GM23338 (cell line): ENCODE measurements at regions not wholly inside any gene's neighbourhood (a gene's known extent, or its start where the extent isn't known, plus 50 kb on each side); places are given as distances from the start of the nearest gene placed in this dataset.

Experiments used
- ATAC-seq: fragments of 200-7000 bp; cut with Tn5 transposase; 3 replicates; pipeline ENCODE4 v1.9.1; 2020
- DNase-seq: peaks from one replicate; pipeline ENCODE4 v3.0.0-alpha.2; 2015; ENCODE audit warnings: low spot score
- H2AFZ ChIP-seq: fragments of 200-600 bp; sonication (generic); 2 replicates; pipeline ENCODE4 v1.8.0; 2016; ENCODE audit warnings: antibody characterized with exemption, mild to moderate bottlenecking, moderate library complexity
- H3F3A ChIP-seq: fragments of 200-600 bp; sonication (generic); replicated peaks from 2 replicates; pipeline ENCODE4 v1.8.0; 2017; ENCODE audit warnings: antibody characterized with exemption, mixed run types, low read depth
- H3K27ac ChIP-seq: fragments of 200-600 bp; sonication (generic); 2 replicates; pipeline ENCODE4 v1.6.1; 2016; ENCODE audit warnings: low read depth
- H3K27me3 ChIP-seq: fragments of 200-600 bp; sonication (generic); 2 replicates; pipeline ENCODE4 v1.8.0; 2016; ENCODE audit warnings: mild to moderate bottlenecking, mixed run types, moderate library complexity; ENCODE audit not compliant: insufficient read depth
- H3K36me3 ChIP-seq: fragments of 200-600 bp; sonication (generic); 2 replicates; pipeline ENCODE4 v1.8.0; 2016; ENCODE audit warnings: mild to moderate bottlenecking; ENCODE audit not compliant: insufficient read depth
- H3K4me1 ChIP-seq: fragments of 200-600 bp; sonication (generic); 2 replicates; pipeline ENCODE4 v1.8.0; 2016; ENCODE audit warnings: mild to moderate bottlenecking, moderate library complexity; ENCODE audit not compliant: insufficient read depth
- H3K4me2 ChIP-seq: fragments of 200-600 bp; sonication (generic); 2 replicates; pipeline ENCODE4 v1.7.1; 2017; ENCODE audit warnings: mixed run types
- H3K4me3 ChIP-seq: fragments of 200-600 bp; sonication (generic); 2 replicates; pipeline ENCODE4 v1.6.1; 2016; ENCODE audit warnings: mixed run types
- H3K79me2 ChIP-seq: fragments of 200-600 bp; sonication (generic); replicated peaks from 2 replicates; pipeline ENCODE4 v1.8.0; 2017; ENCODE audit warnings: mild to moderate bottlenecking; ENCODE audit not compliant: insufficient read depth
- H3K9me2 ChIP-seq: fragments of 200-600 bp; sonication (generic); 2 replicates; pipeline ENCODE4 v1.8.0; 2017; ENCODE audit not compliant: insufficient read depth
- H4K20me1 ChIP-seq: fragments of 200-600 bp; sonication (generic); replicated peaks from 2 replicates; pipeline ENCODE4 v1.8.0; 2017; ENCODE audit warnings: mild to moderate bottlenecking; ENCODE audit not compliant: insufficient read depth
- H3K27ac Mint-ChIP-seq: 2 replicates; pipeline ENCODE4 v1.8.0; 2020; ENCODE audit warnings: inconsistent platforms, mild to moderate bottlenecking, moderate library complexity, mixed read lengths
- H3K27me3 Mint-ChIP-seq: 3 replicates; pipeline ENCODE4 v1.8.0; 2022; ENCODE audit warnings: low read depth, mild to moderate bottlenecking, moderate library complexity, mixed read lengths, inconsistent platforms; ENCODE audit not compliant: insufficient read depth, poor library complexity
- H3K36me3 Mint-ChIP-seq: 3 replicates; pipeline ENCODE4 v1.8.0; 2021; ENCODE audit warnings: low read depth, mild to moderate bottlenecking, inconsistent platforms, moderate library complexity, mixed read lengths
- H3K4me1 Mint-ChIP-seq: 3 replicates; pipeline ENCODE4 v1.8.0; 2020; ENCODE audit warnings: mild to moderate bottlenecking, inconsistent platforms, mixed read lengths
- H3K4me3 Mint-ChIP-seq: 3 replicates; pipeline ENCODE4 v1.8.0; 2021; ENCODE audit warnings: moderate library complexity, mild to moderate bottlenecking, inconsistent platforms, mixed read lengths
- H3K9me3 Mint-ChIP-seq: 3 replicates; pipeline ENCODE4 v1.8.0; 2020; ENCODE audit warnings: moderate library complexity, mild to moderate bottlenecking, inconsistent platforms, mixed read lengths
- ETS1 ChIP-seq: IDR thresholded peaks from 2 replicates; pipeline ENCODE4 v1.6.1; 2016; ENCODE audit warnings: antibody characterized with exemption
- EZH2phosphoT487 ChIP-seq: fragments of 200-600 bp; sonication (generic); IDR thresholded peaks from one replicate; pipeline ENCODE4 v1.8.1; 2018; ENCODE audit warnings: antibody characterized with exemption; ENCODE audit not compliant: unreplicated experiment
- JUNB ChIP-seq: IDR thresholded peaks from one replicate; pipeline ENCODE4 v1.6.1; 2016; ENCODE audit warnings: antibody characterized with exemption; ENCODE audit not compliant: unreplicated experiment
- POLR2AphosphoS5 ChIP-seq: IDR thresholded peaks from 2 replicates; pipeline ENCODE4 v1.6.1; 2016; ENCODE audit warnings: antibody characterized with exemption, low read depth
- REST ChIP-seq: IDR thresholded peaks from one replicate; pipeline ENCODE4 v1.6.1; 2018; ENCODE audit warnings: antibody characterized with exemption; ENCODE audit not compliant: unreplicated experiment
- STAT1 ChIP-seq: IDR thresholded peaks from one replicate; pipeline ENCODE4 v1.6.1; 2016; ENCODE audit warnings: antibody characterized with exemption; ENCODE audit not compliant: unreplicated experiment
- ZNF114 ChIP-seq: fragments of 250-450 bp; sonication (Bioruptor Pico); IDR thresholded peaks from 2 replicates; pipeline ENCODE4 v1.5.0; 2020; ENCODE audit warnings: mild to moderate bottlenecking, moderate library complexity
- TF ChIP-seq, protein P1 (sequence below), 2 experiments: fragments of 200-600 bp in 1 of 2; sonication (generic) in 1 of 2; conservative IDR thresholded peaks; 2 replicates each; pipeline versions ENCODE4 v1.5.1 to v1.6.1; 2016 to 2017; ENCODE audit warnings: antibody characterized with exemption in 2 of 2, low read depth in 2 of 2, mild to moderate bottlenecking in 2 of 2, moderate library complexity in 1 of 2
- TF ChIP-seq, protein P2 (sequence below): fragments of 250-450 bp; sonication (Bioruptor Pico); IDR thresholded peaks from 2 replicates; pipeline ENCODE4 v1.5.0; 2020; ENCODE audit warnings: mild to moderate bottlenecking, moderate library complexity

GRCh38 chr11:133745791-133746190, 99.5 kb downstream of the SPATA19 start (continued):
- no peak for TF ChIP-seq STAT1

DNA sequence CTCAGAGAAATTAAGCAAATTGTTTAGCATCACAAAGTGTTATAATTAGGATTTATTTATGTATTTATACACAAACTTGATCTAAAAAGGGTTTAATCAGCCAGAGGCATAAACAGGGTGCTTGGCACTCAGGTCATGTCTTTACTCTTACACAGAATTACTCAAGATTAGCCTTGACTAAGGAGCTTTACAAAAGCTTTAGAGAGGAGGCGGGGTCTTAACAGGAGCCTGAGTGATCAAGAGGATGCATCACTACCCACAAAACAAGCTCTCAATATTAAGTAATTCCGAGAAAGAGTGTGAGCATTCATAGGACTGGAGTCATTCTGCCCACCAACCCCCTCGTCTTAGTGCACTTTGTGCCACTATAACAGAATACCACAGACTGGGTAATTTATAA, 103.0 kb downstream of the SPATA19 start:
- Histone ChIP-seq H3K4me3 (no peak overlapping the region), H3K27ac (no peak overlapping the region)
- no peak for DNase-seq

More for the DNA sequence above, 103.0 kb downstream of the SPATA19 start:
- no peak overlapping the region for H3K4me2 ChIP-seq
- H3K36me3 Mint-ChIP-seq = no peaks in the 10 kb centered on the region
- no peaks in the 10 kb centered on the region for H3K79me2 ChIP-seq
- no peak for ATAC-seq
- 0 out of 2 replicates have a peak, but pooled peaks cover 3% of the 10 kb centered on the region for H3K9me2 ChIP-seq
- H3K4me1 ChIP-seq = 0 out of 2 replicates have a peak, but pooled peaks cover 6% of the 10 kb centered on the region
- no peaks in the 10 kb centered on the region for H3F3A ChIP-seq
- TF ChIP-seq ETS1 (no peak), STAT1 (no peak), ZNF114 (CRISPR knock-in tag) (no peak), JUNB (no peak), EZH2phosphoT487 (no peak), POLR2AphosphoS5 (no peak), REST (no peak)
- TF ChIP-seq, protein P1, sequence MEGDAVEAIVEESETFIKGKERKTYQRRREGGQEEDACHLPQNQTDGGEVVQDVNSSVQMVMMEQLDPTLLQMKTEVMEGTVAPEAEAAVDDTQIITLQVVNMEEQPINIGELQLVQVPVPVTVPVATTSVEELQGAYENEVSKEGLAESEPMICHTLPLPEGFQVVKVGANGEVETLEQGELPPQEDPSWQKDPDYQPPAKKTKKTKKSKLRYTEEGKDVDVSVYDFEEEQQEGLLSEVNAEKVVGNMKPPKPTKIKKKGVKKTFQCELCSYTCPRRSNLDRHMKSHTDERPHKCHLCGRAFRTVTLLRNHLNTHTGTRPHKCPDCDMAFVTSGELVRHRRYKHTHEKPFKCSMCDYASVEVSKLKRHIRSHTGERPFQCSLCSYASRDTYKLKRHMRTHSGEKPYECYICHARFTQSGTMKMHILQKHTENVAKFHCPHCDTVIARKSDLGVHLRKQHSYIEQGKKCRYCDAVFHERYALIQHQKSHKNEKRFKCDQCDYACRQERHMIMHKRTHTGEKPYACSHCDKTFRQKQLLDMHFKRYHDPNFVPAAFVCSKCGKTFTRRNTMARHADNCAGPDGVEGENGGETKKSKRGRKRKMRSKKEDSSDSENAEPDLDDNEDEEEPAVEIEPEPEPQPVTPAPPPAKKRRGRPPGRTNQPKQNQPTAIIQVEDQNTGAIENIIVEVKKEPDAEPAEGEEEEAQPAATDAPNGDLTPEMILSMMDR (conservative IDR thresholded peaks at IDR 0.05; ENCODE audit: low read depth in 2 of 2) = no peak
- TF ChIP-seq, protein P2, sequence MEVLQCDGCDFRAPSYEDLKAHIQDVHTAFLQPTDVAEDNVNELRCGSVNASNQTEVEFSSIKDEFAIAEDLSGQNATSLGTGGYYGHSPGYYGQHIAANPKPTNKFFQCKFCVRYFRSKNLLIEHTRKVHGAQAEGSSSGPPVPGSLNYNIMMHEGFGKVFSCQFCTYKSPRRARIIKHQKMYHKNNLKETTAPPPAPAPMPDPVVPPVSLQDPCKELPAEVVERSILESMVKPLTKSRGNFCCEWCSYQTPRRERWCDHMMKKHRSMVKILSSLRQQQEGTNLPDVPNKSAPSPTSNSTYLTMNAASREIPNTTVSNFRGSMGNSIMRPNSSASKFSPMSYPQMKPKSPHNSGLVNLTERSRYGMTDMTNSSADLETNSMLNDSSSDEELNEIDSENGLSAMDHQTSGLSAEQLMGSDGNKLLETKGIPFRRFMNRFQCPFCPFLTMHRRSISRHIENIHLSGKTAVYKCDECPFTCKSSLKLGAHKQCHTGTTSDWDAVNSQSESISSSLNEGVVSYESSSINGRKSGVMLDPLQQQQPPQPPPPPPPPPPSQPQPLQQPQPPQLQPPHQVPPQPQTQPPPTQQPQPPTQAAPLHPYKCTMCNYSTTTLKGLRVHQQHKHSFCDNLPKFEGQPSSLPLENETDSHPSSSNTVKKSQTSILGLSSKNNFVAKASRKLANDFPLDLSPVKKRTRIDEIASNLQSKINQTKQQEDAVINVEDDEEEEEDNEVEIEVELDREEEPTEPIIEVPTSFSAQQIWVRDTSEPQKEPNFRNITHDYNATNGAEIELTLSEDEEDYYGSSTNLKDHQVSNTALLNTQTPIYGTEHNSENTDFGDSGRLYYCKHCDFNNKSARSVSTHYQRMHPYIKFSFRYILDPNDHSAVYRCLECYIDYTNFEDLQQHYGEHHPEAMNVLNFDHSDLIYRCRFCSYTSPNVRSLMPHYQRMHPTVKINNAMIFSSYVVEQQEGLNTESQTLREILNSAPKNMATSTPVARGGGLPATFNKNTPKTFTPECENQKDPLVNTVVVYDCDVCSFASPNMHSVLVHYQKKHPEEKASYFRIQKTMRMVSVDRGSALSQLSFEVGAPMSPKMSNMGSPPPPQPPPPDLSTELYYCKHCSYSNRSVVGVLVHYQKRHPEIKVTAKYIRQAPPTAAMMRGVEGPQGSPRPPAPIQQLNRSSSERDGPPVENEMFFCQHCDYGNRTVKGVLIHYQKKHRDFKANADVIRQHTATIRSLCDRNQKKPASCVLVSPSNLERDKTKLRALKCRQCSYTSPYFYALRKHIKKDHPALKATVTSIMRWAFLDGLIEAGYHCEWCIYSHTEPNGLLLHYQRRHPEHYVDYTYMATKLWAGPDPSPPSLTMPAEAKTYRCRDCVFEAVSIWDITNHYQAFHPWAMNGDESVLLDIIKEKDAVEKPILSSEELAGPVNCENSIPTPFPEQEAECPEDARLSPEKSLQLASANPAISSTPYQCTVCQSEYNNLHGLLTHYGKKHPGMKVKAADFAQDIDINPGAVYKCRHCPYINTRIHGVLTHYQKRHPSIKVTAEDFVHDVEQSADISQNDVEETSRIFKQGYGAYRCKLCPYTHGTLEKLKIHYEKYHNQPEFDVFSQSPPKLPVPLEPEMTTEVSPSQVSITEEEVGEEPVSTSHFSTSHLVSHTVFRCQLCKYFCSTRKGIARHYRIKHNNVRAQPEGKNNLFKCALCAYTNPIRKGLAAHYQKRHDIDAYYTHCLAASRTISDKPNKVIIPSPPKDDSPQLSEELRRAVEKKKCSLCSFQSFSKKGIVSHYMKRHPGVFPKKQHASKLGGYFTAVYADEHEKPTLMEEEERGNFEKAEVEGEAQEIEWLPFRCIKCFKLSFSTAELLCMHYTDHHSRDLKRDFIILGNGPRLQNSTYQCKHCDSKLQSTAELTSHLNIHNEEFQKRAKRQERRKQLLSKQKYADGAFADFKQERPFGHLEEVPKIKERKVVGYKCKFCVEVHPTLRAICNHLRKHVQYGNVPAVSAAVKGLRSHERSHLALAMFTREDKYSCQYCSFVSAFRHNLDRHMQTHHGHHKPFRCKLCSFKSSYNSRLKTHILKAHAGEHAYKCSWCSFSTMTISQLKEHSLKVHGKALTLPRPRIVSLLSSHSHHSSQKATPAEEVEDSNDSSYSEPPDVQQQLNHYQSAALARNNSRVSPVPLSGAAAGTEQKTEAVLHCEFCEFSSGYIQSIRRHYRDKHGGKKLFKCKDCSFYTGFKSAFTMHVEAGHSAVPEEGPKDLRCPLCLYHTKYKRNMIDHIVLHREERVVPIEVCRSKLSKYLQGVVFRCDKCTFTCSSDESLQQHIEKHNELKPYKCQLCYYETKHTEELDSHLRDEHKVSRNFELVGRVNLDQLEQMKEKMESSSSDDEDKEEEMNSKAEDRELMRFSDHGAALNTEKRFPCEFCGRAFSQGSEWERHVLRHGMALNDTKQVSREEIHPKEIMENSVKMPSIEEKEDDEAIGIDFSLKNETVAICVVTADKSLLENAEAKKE = no peak
- H2AFZ ChIP-seq = no peak overlapping the region
- H3K4me3 Mint-ChIP-seq = no peak overlapping the region
- H3K27me3 ChIP-seq = no peaks in the 10 kb centered on the region
- no peaks in the 10 kb centered on the region for H4K20me1 ChIP-seq
- H3K36me3 ChIP-seq = no peaks in the 10 kb centered on the region
- 0 out of 3 replicates have a peak, but pooled peaks cover 7% of the 10 kb centered on the region for H3K9me3 Mint-ChIP-seq
- peaks cover 19% of the 10 kb centered on the region; the same call in 2 of the 3 replicates for H3K4me1 Mint-ChIP-seq
- peaks cover 10% of the 10 kb centered on the region for H3K27me3 Mint-ChIP-seq
- no peak overlapping the region for H3K27ac Mint-ChIP-seq
